GM21619 (cell line): ENCODE measurements at regions not wholly inside any gene's neighbourhood (a gene's known extent, or its start where the extent isn't known, plus 50 kb on each side); places are given as distances from the start of the nearest gene placed in this dataset.

Experiments used
- ATAC-seq: cut with Tn5 transposase; IDR thresholded peaks from one replicate; pipeline ENCODE4 v1.9.1; 2021; ENCODE audit not compliant: unreplicated experiment

DNA sequence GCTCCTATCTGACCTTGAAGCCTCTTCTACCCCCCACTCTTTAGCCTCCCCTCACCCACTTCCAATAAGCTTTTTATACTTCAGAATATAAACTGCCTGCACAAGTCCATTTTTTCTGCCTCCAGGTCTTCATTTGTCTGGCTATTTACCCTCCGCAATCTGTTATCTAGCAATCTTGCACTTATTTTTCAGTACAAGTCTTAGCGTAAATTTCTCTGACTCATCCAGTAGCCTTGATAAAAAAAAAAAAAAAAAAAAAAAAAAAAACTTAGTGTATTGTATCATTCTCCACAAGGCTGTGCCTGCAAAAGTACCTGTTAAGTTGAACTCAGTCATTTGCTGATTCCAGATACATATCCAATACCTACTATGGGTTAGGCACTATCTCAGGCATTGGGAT is 219.5 kb upstream of the DKK2 start:
- no peak for ATAC-seq

DNA sequence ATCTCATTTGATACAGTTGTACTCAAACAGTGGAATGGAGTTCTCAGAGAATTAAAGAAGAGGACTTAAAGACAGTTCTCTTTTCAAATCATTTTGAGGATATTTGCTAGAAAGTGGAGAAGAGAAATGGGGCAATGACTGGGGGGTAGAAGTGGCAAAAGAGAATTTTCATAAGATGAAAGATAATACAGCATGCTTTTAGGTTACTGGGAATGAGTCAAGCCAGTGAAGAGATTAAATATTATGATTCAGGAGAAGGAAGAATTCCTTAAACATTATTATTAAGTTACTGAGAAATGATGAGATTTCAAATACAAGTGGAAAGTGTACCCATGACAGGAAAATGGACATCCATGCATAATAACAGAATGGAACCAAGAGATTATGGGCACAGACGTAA is 219.0 kb upstream of the DKK2 start:
- no peak for ATAC-seq

DNA sequence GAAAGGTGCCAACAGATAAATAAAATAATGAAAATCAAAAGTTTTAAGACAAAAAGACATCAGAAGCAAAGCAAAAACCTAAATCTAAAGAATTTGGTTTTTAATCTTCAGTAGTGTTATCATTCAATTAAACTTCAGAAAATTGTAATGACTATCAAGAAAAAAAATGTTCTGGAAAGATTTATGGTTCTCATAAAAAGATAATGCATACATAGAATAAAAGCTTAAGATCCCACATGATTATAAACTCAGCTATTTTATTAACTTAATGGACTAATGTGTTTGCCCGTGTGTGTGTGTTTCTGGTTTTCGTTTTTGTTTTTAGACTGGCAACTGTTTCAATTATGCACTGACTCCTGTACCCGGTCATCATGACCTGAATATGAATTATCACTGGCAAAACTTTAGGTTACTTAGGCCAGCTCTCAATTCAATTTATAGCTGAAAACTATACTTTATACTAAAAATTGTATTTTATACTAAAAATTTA is 217.5 kb upstream of the DKK2 start:
- no peak for ATAC-seq

DNA sequence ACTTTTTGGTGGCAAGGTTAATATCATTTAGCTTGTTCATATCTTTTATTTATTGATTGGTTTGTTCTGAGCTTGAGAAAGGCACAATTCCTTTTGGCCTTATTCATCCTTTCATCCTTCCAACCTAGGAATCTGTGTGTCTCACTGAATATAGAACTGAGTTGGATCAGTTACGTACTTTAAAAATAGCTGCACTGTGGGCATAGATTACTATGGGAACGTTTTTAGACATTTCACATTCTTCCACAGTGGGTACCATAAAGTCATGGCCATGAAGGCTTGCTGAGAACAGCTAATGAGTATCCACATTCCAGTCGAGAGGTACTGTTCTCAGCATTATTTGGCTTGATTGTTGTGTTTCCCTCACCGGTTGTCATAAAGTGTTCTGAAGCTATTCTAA is 217.0 kb upstream of the DKK2 start:
- ATAC-seq, result no peak

DNA sequence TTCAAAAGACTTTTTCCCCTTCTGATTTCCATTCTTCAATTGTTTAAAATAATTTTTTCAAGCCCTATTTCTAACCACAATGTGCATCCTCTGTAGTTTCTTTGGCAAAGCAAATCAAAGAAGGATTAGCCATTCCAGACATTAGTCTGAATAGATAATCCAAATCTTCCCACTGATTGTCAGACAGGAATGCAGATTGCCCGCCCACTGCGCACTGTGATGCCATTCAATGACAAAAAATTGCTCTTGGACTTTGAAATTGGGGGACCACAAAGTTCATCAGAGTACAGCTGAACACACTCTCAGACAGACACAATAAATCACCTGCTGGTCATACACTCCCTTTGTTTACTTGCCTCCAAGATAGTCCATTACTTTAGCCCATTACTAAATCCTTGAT is 216.5 kb upstream of the DKK2 start:
- ATAC-seq, result no peak

DNA sequence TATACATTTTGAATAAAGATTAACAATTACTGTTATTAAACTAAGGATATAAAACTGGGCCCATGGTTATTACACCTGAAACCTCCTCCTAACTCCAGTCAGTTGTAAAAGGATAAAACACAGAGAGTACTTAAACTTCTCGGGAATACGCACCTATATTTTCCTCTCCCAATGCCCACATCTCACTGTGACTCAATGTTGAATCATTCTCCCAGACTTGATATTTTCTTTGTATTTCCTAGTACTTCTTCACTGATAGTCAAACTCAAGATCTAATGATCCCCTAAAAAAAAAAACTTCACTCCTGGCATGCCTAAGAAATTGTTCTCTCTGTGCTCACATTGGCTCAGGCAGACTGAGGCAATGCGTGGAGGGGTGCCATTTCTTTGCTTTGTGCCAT is 212.5 kb upstream of the DKK2 start:
- no peak for ATAC-seq

DNA sequence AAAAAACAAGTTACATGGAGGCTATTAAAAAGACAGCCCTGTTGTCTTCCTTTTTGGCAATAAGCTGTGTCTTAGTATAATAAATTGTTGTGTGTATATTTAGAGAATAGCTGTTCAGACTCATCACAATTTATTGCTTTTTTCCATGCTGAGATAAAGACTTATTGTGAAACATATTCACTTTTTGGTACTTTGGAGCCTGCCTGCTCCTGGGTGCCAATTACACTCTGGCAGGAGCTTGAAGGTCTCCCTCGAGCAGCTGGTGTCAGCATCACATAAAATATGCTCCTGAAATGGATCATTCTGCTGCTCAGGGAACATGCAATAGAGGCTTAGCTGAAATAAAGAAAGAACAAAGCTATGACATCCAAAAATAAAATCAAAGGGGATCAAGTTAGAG is 211.6 kb upstream of the DKK2 start:
- no peak for ATAC-seq

DNA sequence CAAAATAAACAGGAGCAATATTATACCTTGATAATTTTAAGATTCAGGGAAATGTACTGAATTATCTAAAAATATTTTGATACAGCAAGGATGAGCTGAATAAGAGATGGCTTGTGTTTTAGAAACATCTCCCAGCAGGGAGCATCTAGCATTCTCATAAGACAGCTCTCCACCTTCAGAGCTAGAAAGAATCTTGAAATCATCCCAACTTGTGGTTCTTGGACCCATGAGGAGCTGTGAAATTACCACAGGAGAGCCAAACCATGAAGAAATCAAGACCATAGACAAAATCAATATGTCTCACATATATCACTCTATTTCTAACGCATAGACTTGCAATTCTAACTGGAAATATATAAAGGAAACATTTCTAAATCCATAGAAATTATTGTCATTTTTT is 210.6 kb upstream of the DKK2 start:
- no peak for ATAC-seq

DNA sequence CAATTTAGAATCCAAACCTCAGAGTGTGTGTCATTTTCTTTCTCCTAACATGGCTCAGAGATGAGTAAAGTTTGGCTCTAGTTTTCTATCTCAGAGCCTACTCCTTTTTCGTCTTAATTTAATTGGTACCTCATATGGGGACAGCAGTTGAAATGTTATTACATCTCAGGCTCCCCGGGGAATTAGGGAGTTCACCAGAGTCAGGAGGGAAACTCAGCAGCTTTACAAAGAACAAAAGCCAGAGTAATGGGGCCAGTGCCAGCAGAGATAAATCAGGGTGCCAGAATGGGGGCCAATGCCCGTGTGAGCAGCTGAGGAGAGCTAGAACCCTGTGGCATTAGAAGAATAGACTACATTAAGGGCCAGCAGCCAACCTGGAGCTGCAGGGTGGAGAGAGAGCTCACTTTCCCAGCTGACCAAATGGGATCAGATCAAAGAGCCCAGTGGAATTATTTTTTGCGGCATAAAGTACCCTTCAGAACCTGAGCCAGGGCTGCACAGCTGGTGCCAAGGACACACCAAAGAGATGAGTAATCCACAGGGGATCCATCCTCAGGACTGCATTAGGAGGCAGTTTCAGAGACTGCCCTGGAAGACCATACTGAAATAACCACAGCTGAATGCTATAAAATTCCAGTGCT is 207.1 kb upstream of the DKK2 start:
- ATAC-seq, result no peak

DNA sequence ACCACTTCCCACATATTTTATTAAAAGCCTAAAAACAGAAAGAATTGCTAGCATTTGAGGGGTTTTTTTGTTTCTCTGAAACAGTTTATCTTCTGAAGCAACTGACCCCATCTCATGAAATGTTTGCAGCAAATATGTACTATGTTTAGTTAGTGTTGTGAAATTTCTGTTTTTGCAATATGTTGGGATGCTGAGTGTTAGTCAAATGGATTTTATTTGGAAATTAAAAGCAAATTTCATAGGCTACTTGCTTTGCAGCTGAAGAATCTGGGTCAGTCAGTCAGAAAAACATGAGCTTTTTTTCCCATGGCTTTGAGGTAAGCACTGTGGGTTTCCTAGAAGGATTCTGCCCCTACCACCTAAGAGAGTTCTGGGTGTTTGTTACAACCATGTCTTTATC is 184.9 kb upstream of the DKK2 start:
- ATAC-seq, result no peak

DNA sequence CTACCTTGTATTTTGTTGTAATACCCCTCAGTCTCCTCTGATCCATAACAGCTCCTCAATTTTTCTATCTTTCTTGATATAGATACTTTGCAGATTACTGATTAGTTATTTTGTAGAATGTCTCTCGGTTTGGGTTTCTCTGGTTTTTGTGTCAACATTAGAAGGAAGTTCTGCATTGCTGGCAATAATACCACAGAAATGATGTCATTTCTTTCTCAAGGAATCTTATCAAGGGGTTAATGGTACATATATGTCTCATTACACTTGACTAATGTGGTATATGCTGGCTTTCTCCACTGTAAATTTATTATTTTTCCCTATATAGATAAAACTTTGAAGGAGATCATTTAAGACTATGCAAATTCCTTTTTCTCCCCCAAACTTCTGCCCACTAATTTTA is 183.6 kb upstream of the DKK2 start:
- no peak for ATAC-seq

DNA sequence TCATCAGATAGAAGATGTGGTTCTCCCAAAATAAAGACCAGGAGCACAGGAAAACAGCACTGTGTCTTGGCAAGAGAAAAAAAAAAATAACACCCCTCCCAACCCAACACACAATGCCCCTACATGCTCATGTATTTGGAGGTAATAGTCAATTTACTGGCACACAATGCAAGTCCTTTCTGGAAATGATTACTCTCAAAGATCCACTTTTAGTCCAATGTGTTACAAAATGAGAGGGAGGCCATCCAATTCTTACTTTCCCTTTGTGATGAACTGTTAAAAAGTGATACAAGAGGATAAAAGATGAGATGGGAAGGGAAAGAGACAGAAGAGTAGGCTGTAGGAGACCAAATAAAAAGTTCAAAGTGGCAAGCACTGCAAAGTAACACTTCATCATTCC is 180.3 kb upstream of the DKK2 start:
- no peak for ATAC-seq

DNA sequence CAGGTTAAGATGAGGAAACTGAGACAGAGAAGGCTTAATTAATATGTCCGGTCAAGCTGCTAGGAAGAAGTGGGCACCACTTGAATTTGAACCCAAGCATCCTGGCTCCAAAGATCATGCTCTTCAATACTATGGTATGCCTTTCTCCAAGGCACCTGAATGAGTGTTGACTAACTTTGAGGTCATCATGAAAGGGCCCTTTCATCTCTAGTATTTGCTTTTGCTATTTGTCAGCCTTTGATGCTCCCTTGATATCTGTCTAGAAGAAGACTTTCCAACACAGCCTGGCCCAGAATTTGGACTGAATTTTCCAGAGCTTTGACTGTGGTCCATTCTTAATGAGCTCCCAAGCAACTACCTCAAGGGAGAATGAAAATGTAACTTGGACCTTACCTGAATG is 179.1 kb upstream of the DKK2 start:
- no peak for ATAC-seq

DNA sequence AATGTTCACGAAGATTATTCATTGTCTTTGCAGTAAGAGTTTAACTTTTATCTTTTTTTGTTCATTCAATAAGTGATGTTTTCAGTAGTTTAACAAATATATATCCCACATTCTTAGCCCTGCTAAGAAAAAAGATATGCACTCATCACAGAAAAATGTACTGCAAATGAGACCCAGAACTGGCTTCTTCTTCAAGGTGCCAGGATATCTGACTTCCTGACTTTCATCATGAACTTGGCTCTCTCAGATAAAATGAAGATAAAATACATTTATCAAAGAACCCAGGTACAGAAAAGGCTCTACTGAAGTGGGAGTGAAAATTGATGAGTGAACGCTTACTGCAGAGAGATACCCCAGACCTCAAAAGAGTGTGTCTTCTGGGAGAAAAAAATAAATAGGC is 177.8 kb upstream of the DKK2 start:
- ATAC-seq, result no peak

DNA sequence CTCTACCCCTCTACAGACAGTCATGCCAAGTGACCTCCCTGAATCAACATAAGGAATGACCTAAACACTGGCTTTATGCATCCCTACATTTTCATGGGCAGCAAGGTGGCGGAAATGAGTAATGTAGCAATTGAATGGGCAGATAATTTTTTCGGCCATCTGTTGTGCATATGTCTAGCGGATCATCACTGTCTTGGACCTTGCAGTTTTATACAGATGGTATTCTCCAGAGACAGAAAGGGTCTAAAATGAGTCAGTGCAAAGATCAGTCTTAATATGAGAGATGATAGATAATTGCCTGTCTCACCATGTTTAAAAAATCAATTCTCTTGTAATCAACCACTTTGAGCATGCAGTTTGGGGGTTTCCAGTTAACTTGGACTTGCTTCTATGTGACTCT is 177.3 kb upstream of the DKK2 start:
- no peak for ATAC-seq

DNA sequence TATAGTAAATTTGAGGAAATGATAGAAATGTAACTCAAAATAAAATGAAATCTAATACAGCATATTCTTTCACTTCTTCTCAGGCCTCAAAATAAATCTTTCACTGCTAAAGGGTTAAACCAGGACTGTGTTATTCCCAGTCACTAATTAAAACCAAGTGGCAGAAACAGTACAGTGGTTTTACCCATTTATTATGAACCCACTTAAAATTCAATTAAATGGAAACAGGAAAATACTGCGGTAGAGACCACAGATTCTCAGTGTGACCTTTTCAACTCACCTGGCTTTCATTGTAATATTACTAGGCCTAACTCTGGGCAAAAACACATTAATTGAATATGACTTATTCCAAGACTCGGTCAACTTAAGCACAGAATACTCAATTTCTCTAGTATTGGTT is 176.5 kb upstream of the DKK2 start:
- no peak for ATAC-seq

DNA sequence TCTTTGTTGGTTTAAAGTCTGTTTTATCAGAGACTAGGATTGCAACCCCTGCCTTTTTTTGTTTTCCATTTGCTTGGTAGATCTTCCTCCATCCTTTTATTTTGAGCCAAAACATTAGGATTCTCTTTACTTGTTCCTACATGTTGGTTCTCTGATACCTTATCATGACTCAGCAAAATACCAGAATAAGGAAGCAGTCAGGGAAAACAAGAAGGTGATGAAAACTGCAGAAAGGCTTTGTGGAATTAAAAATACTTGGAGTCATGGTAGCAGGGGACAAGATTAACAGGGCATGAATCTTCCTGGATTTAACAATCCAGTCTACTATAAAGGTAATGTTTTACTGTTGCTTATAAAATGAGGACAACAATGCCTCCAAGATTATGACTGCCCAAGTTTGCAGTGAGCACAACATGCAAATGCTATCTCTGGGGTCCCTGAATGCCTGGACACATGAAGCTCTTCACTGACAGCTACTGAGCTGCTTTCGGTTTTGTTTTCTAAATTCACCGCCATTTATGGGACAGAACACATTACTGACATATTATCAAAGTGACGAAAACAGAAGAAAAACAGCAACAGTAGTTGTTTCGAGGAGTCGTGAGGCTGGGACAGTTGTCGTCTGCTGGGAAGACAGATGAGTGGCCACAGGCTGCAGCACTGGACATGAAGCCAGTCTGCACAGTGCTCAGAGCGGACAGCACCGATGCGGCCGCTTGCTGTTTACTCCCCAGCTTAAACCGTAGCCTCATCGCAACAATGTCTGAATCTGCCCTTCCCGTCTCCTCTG is 174.5 kb upstream of the DKK2 start:
- ATAC-seq, result no peak

DNA sequence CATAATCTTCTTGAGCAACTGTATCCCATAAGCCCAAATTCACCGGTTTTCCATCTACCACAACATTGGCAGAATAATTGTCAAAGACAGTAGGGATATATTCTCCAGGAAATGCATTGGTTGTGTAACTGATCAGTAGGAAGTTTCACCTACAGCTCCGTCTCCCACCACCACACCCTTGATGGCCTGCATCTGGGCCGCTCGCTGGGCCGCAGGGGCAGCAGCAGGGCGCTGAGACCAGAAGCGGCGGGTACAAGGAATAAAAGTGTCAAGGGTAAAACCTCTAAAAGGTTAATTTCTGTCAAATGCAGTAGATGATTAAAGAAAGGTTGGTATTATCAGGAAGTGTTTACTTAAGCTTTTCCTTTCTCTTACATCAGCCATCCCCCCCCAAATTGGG is 167.6 kb upstream of the DKK2 start:
- no peak for ATAC-seq

DNA sequence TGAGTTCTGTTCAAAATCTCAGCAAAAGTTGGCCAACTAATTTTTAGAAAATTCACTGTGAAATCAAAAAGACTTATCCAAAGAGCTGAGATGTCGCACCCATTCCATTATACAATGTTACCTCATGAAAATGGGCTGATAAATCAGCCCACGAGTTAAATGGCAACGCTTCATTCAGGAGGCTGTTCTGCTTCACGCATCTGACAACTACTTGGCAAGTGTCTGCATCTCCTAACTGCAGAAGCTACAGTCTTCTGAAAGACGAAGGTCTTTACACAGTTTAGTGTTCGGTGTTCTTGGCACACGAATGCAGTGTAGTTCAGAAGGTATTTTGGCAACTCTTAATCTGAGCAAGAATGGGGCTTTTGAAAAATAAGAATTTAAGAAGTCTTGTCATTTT is 166.6 kb upstream of the DKK2 start:
- no peak for ATAC-seq

DNA sequence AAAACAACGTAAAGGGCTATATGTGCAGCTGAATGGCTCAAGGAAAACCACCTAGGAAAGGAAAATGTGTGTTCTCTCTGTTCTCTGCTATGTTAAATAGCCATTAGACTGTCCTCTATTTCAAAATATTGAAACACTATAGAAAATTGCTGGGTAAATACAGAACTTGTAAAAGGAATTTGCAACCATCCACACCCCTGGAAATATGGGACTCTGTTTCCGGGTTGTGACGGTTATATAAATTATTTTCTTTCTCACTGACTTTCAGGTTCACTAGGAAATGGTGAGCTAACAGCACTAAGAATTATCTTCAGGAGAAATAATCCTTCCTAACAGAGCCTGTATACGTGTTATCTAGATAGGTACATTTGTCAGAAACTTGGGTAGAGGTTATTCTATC is 161.0 kb upstream of the DKK2 start:
- ATAC-seq, result no peak

DNA sequence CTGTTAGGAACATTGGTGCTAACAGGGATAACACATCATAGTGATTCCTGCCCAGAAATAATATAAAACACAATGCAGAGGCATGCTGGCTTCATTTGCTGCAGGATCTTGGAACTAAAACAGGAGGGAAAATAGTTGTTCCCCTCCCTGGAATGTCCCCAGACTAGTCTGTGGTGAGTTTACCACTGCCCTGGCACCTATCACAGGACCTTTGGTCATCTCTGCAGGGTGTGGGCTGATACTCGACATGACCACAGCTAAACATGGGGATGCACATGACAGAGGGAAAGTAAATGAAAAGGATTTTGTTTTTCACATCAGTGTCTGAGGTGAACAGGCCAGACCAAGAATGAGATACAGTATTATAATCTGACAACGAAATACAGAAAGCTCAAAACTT is 160.2 kb upstream of the DKK2 start:
- no peak for ATAC-seq

DNA sequence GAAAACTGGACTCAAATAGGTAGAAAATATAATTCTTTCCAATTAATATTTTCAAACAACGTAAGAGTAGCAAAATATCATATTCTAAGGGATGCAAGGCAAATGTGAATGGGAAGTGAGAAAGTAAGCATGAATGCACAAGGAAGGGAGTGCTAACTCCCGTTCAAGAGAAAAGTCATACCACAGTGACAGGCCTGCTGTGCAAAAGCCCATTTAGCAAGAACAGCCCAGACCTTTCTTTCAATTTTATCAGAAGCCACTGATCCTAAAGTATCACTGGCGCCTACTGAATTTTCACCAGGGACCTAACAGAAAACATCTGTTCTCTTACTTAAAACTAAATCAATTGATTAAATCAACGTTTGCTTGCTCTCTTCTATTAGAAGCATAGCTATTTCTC is 157.9 kb upstream of the DKK2 start:
- ATAC-seq, result no peak

DNA sequence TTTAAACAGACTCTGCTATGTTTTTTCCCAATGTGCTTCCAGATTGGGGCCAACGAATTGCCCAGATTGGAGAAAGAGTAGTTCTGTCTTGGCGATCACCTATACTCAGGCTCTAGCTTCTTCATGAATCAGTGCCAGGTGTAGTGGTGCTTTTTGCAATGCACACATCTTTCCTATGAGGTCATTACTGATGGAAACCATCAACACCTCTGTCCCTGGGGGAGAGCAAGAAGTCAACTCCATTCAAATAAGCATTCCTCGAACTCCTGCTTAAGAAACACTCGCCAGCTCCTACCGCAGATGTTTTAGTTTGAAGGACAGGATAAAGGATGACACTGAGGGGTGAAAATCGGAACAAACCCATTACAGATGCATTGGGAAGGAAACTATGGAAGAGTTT is 156.5 kb upstream of the DKK2 start:
- ATAC-seq, result no peak
